ENCODE measurements at regions not wholly inside any gene's neighbourhood (a gene's known extent, or its start where the extent isn't known, plus 50 kb on each side); places are given as distances from the start of the nearest gene placed in this dataset.

DNA sequence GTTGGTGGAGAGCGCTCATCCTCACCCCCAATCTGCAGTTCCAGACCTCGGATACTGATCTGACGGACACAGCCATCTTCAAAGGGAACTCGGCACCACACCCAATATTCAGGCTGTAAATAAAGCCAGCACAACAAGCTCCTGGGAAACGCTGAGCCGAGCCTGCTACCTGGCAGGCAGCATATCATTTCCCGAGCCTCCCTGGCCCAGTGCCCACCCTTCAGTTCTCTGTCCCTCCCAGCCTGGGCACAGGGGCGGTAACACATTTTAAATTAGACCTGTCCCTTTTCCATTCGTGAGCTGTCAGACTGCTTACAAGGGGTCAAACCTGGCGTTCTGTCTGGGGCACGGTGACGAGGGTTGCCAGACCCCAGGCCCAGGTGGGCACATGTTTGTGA is 250.5 kb downstream of the ARHGAP12 start:
- H3K4me2 ChIP-seq: no peak overlapping the region
- H3K9me2 ChIP-seq (replicated peaks; ENCODE audit: insufficient read depth): no peaks in the 10 kb centered on the region
- WGBS (ENCODE audit: low lambda C conversion rate, missing lambda C conversion rate): 81% methylated on average over 11 of the region's 12 CpGs
- no peaks in the 10 kb centered on the region for H3K27me3 ChIP-seq
- H3K4me3 ChIP-seq: no peak overlapping the region
- TF ChIP-seq EZH2phosphoT487 (IDR thresholded peaks at IDR 0.05; ENCODE audit: low read depth, severe bottlenecking, unreplicated experiment) (no peak), CTCF (IDR thresholded peaks at IDR 0.05; ENCODE audit: poor library complexity) (no peak), EZH2 (IDR thresholded peaks at IDR 0.05; ENCODE audit: borderline replicate concordance) (no peak)
- H3K4me1 ChIP-seq (ENCODE audit: insufficient read depth): no peaks in the 10 kb centered on the region
- no peak overlapping the region for H3K27ac ChIP-seq
- no peaks in the 10 kb centered on the region for H3K36me3 ChIP-seq (replicated peaks; ENCODE audit: insufficient read depth, low read depth)
- H4K20me1 ChIP-seq (ENCODE audit: insufficient read depth, poor library complexity, severe bottlenecking): no peaks in the 10 kb centered on the region
- no peaks in the 10 kb centered on the region for H3K79me2 ChIP-seq
- DNase-seq (ENCODE audit: low spot score): no peak
- H2AFZ ChIP-seq: no peak overlapping the region
- H3K9me3 ChIP-seq (ENCODE audit: low read depth): no peaks in the 10 kb centered on the region

DNA sequence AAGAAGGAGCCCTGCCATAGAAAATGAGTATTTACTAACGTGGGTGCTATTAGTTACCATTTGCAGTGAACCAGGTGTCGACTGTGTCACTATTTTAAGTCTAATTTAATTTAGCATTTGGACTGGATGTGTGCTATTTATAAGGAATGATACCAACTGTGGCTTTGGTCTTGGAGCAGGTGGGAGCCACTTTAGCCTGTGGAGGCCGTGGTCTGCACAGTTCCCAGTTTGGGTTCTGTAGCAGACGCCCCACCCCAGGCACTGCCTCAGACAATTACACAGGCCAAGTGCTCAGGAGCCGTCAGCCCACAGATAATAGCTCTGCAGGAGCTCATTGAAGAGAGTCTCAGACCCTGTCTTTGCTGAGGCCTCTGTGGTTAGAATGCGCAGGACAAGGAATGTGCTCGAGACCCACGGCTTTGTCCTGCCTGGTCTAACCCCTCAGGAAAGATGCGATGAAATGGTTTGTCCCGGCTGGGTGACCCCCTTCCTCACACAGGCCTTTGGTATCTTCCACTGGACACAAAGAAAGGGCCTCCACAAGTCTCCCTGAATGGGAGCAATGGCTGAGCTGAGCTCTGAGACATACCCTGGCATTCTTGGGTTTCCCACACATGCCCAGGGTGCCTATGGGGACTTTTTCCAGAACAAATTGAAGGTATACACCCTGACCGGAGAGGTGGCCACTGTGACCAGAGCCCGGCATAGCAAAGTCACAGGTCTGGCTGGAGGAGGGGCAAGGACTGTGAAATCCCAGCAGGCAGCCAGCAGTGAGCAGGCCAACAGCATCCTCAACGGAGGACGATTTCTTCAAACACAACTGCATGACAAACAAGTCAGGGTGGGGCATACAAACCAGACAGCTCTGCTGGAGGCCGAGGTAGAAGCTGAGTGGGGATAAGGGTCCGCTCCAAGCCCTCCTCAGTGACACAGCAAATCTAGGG is 251.2 kb downstream of the ARHGAP12 start:
- Histone ChIP-seq H3K9me3 (ENCODE audit: low read depth) (peaks cover 1% of the 10 kb centered on the region), H2AFZ (no peak overlapping the region), H3K4me2 (no peak overlapping the region), H3K27me3 (no peaks in the 10 kb centered on the region), H3K4me3 (no peak overlapping the region), H3K27ac (no peak overlapping the region), H3K79me2 (no peaks in the 10 kb centered on the region), H3K9me2 (replicated peaks; ENCODE audit: insufficient read depth) (no peaks in the 10 kb centered on the region), H3K4me1 (ENCODE audit: insufficient read depth) (no peaks in the 10 kb centered on the region), H3K36me3 (replicated peaks; ENCODE audit: insufficient read depth, low read depth) (no peaks in the 10 kb centered on the region), H4K20me1 (ENCODE audit: insufficient read depth, poor library complexity, severe bottlenecking) (no peaks in the 10 kb centered on the region)
- no peak for DNase-seq (ENCODE audit: low spot score)
- TF ChIP-seq EZH2 (IDR thresholded peaks at IDR 0.05; ENCODE audit: borderline replicate concordance) (no peak), CTCF (IDR thresholded peaks at IDR 0.05; ENCODE audit: poor library complexity) (no peak), EZH2phosphoT487 (IDR thresholded peaks at IDR 0.05; ENCODE audit: low read depth, severe bottlenecking, unreplicated experiment) (no peak)
- WGBS (ENCODE audit: low lambda C conversion rate, missing lambda C conversion rate): 78% methylated on average over 16 of the region's 16 CpGs

DNA sequence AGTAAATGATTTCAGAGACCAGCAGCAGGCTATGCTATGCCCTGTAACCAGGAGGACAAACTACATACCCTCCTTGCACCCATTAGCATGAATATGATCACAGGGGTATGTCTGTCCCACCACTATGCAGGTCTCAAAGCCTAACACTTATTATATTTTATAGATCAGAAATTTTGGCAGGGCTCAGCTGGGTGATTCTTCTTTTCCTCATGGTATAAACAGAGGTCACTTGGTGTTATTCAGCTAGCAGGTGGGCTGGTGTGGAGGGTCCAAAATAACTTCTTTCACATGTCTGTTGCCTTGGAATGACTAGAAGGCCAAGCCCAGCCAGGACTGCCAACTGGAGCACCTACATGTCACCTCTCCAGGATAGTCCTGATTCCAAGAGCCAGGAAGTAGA is 252.9 kb downstream of the ARHGAP12 start:
- no peak for DNase-seq (ENCODE audit: low spot score)
- no peak overlapping the region for H3K27ac ChIP-seq

More for the DNA sequence above, 252.9 kb downstream of the ARHGAP12 start:
- H2AFZ ChIP-seq: no peak overlapping the region
- no peak overlapping the region for H3K4me2 ChIP-seq
- no peak for TF ChIP-seq CTCF (IDR thresholded peaks at IDR 0.05; ENCODE audit: poor library complexity)
- TF ChIP-seq EZH2 (IDR thresholded peaks at IDR 0.05; ENCODE audit: borderline replicate concordance): no peak
- no peak for TF ChIP-seq EZH2phosphoT487 (IDR thresholded peaks at IDR 0.05; ENCODE audit: low read depth, severe bottlenecking, unreplicated experiment)
- no peaks in the 10 kb centered on the region for H3K4me1 ChIP-seq (ENCODE audit: insufficient read depth)
- H3K36me3 ChIP-seq (replicated peaks; ENCODE audit: insufficient read depth, low read depth): no peaks in the 10 kb centered on the region
- H3K9me2 ChIP-seq (replicated peaks; ENCODE audit: insufficient read depth): no peaks in the 10 kb centered on the region
- no peak overlapping the region for H3K4me3 ChIP-seq
- peaks cover 3% of the 10 kb centered on the region for H3K9me3 ChIP-seq (ENCODE audit: low read depth)
- no peaks in the 10 kb centered on the region for H3K27me3 ChIP-seq
- no peaks in the 10 kb centered on the region for H4K20me1 ChIP-seq (ENCODE audit: insufficient read depth, poor library complexity, severe bottlenecking)
- no peaks in the 10 kb centered on the region for H3K79me2 ChIP-seq

Data from hepatocyte (in vitro differentiated cells).